ENCODE measurements at regions not wholly inside any gene's neighbourhood (a gene's known extent, or its start where the extent isn't known, plus 50 kb on each side); places are given as distances from the start of the nearest gene placed in this dataset.

- no peaks in the 10 kb centered on the region for H3K23me2 ChIP-seq (ENCODE audit: insufficient read length, low read depth, low read length, poor library complexity, severe bottlenecking)
- H4K20me1 ChIP-seq (ENCODE audit: control insufficient read depth, insufficient read depth, insufficient read length) = no peaks in the 10 kb centered on the region
- no peak overlapping the region for H3K23ac ChIP-seq (ENCODE audit: insufficient read length, low read depth, low read length)
- no peak overlapping the region for H2BK5ac ChIP-seq (ENCODE audit: insufficient read length, low read length)
- no peak overlapping the region for H3K9ac ChIP-seq (ENCODE audit: extremely low read depth, insufficient read length, low read length)
- Mint-ChIP-seq H3K36me3 (ENCODE audit: insufficient read depth in 1 of 3, low read depth in 3 of 3) (no peaks in the 10 kb centered on the region), H3K27ac (no peak overlapping the region), H3K9me3 (no peaks in the 10 kb centered on the region), H3K4me3 (no peak overlapping the region), H3K27me3 (ENCODE audit: low read depth) (no peaks in the 10 kb centered on the region; the same call in none of the 2 replicates), H3K4me1 (no peaks in the 10 kb centered on the region)
- no peak overlapping the region for H2AFZ ChIP-seq (ENCODE audit: low read length)
- no peak overlapping the region for H3K4ac ChIP-seq (ENCODE audit: low read depth, low read length)
- H3K27me3 ChIP-seq (ENCODE audit: insufficient read depth, low read length) = no peaks in the 10 kb centered on the region
- no peak overlapping the region for H4K8ac ChIP-seq (replicated peaks; ENCODE audit: insufficient read length, low read depth, low read length)
- no peak overlapping the region for H4K91ac ChIP-seq (ENCODE audit: insufficient read length, low read depth, low read length)
- no peak overlapping the region for H2BK120ac ChIP-seq (ENCODE audit: low read depth, low read length, poor library complexity, severe bottlenecking)
- H4K5ac ChIP-seq (ENCODE audit: insufficient read length, low read depth, low read length) = no peak overlapping the region
- no peak overlapping the region for H3T11ph ChIP-seq (ENCODE audit: low read length)
- H3K79me2 ChIP-seq (ENCODE audit: insufficient read depth, low read length) = no peaks in the 10 kb centered on the region
- H2BK12ac ChIP-seq (ENCODE audit: insufficient read length, low read depth, low read length) = no peak overlapping the region
- H3K27ac ChIP-seq (ENCODE audit: insufficient read length, low read depth, low read length) = no peak overlapping the region
- H2AK5ac ChIP-seq (ENCODE audit: insufficient read length, low read length) = no peak overlapping the region
- WGBS (ENCODE audit: extremely low coverage, insufficient read length, low lambda C conversion rate) = no CpG with 5 or more reads among the region's 4 CpGs
- no peaks in the 10 kb centered on the region for H3K79me1 ChIP-seq (ENCODE audit: insufficient read depth, low read depth, low read length, poor library complexity, severe bottlenecking)
- H3K18ac ChIP-seq (ENCODE audit: insufficient read length, low read depth, low read length) = no peak overlapping the region
- no peak for TF ChIP-seq CTCF (conservative IDR thresholded peaks at IDR 0.05)
- no peak overlapping the region for H2BK15ac ChIP-seq (ENCODE audit: low read depth, low read length)
- H3K14ac ChIP-seq (ENCODE audit: insufficient read depth, low read length) = no peak overlapping the region
- H3K4me2 ChIP-seq (ENCODE audit: insufficient read depth, insufficient read length, low read length) = no peak overlapping the region
- no peak overlapping the region for H2BK20ac ChIP-seq (ENCODE audit: low read depth, low read length, poor library complexity, severe bottlenecking)
- no peak for DNase-seq
- H3K56ac ChIP-seq (ENCODE audit: insufficient read length, low read depth, low read length) = no peak overlapping the region
- no peaks in the 10 kb centered on the region for H3K4me1 ChIP-seq (ENCODE audit: insufficient read depth, low read length)
- no peaks in the 10 kb centered on the region for H3K9me3 ChIP-seq (ENCODE audit: control insufficient read depth, low read depth, low read length)
These were observed 876.4 kb upstream of the SLIT2 start for GRCh38 chr4:19375136-19375804.
